Skeletal muscle cell (primary cell): ENCODE measurements at regions not wholly inside any gene's neighbourhood (a gene's known extent, or its start where the extent isn't known, plus 50 kb on each side); places are given as distances from the start of the nearest gene placed in this dataset.
"Not testable (repeated sequence)": the region's sequence is repeated elsewhere in the genome, so short reads cannot be mapped to it uniquely, and the experiment has no call there.

Experiments
- DNase-seq: peaks from one replicate; pipeline ENCODE4 v3.0.0-alpha.2; 2010; ENCODE audit warnings: low read depth
- H3K4me3 ChIP-seq: 2 replicates; pipeline ENCODE4 v1.5.1; 2011; ENCODE audit warnings: low read depth, mild to moderate bottlenecking, control low read depth, low read length, moderate library complexity

DNA sequence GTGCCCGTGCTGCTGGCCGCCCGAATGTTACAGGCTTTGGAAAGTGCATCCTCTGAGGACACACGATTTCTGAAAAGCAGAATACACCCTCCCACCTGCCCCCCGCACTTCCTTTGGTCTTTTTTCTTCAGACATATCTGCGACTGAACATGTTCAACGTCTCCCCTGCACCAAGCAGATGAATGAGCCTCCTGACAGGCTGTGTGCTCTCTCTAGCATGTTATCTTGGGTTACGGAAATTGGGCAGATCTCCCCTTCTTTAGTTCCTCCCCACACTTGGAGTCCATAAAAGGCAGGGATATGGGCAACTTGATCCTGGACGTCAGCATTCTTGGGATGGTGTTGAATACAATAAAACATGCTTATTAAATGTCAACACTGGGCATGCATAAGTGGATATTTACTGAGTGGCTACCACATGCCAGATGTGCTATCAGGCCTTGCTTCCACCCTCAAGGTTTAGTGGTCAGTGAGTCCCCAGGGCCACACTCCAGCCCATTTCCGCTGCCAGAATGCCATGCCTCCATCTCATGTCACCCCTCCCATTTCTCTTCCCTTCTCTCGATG, 130.4 kb downstream of the TRIM43 start:
- DNase-seq = no peak
- no peak overlapping the region for H3K4me3 ChIP-seq

DNA sequence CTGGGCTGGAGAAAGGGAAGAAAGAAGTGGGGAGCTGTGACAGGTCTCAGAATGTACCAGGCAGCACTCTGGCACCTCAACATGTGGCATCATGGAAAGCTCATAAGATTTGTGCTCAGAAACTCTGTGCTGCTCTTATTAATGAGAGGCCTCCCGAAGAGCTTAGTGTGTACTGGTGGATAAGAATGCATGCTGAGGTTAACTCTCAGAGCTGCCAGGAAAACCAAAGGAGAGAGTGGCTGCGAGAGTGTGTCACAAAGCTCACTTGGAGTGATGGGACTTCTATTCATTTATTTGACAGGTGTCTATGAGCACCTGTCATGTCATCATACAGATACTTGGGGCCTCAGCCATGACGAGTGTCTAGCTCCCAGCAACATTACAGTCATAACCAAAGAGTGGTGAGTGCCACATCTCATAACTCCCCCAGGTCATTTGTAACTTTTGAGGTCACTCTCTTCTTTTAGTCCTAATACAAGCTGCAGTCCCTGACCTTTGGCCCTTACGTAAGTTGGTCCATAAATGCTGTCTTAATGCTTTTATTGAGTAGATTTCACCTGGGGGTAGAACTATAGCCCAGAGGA, 131.9 kb downstream of the TRIM43 start:
- not testable (repeated sequence) for DNase-seq, H3K4me3 ChIP-seq

DNA sequence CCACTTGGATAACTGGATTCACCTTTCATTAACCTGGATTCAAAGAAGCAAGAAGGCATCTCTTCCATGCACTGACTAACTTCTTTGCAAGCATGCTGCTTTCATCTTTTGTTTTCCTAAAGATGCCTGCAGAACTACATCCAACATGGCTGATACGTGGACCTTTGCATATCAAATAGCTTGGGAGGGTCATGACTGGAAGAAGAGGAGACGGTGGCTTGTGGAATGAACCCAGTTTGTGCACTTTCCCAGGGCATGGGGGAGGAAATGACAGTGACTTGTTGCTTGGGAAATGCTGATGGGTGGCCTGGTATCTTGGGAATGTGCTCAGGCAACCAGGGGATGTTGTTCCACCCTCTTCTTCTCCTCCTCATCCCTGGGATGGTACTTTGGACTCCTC, 133.4 kb downstream of the TRIM43 start:
- DNase-seq, H3K4me3 ChIP-seq: not testable (repeated sequence)

DNA sequence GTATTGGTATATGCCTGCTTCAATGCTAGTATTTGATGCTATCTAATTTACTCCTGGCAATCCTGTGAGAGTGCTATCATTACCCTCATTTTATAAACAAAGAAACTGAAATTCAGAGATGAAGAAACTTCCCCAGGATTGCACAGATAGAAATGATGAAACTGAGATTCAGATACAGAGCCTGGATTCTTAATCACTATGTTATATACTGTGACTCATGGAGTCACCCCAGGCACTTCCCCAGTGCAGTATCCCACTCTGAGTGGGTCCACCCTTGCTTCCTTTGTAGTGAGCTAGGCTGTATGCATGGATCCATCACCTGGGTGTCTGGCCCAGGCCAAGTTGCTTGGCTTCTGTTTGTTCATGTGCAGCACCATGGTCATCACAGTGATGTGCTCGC, 133.9 kb downstream of the TRIM43 start:
- not testable (repeated sequence) for DNase-seq

DNA sequence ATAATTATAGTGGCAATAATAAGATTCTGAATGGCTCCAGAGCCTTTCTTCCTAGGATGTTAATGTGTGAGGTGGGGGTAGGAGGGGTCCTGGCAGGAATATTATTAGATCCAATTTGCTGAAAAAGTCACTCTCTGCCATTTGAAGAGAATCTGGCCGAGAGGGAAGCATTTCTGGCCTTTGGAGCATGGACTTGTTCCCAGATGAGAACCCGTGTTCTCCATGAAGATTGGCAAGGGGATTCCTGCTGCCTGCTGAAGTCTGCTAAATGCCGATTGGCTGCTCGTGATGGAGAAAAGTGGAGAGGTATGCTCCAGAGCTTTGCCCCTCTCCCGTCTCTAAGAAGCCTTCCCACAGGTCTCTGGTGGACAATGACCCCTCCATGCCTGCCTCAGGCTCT, 135.6 kb downstream of the TRIM43 start:
- H3K4me3 ChIP-seq, DNase-seq: not testable (repeated sequence)

More for the DNA sequence above, 133.9 kb downstream of the TRIM43 start:
- H3K4me3 ChIP-seq = not testable (repeated sequence)

DNA sequence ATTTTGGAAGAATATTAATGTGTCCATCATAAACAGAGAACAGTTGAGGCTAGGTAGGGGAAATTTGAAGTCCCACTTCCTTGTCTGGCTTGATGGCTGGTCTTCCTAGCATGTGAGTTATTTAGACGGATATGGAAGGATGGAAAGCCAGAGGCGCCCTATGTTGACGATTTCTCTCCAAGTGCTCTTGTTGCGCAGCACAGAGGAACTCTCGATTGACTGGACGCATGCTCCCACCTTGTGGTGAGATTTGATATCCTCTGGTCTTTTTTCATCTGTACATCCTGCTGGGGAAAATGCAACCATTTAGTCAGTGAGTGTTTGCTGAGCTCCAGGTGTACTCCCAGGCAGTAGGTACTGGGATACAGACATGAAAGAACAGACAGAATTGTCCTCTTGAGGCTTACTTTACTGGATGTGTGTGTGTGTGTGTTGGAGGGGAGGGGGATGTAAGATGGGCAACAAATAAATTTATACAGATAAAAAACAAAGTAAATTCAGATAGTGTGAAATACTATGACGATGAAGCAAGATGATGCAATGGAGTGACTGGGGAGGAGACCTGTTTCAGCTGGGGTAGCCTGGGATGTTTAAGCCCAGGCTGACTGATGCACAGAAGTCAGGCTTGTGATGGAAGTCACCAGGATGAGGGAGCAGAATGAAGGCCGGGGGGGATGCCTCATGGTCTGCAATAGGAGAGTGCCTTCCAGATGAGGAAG, 137.2 kb downstream of the TRIM43 start:
- peak; percentile 62 for DNase-seq
- H3K4me3 ChIP-seq = no peak overlapping the region

DNA sequence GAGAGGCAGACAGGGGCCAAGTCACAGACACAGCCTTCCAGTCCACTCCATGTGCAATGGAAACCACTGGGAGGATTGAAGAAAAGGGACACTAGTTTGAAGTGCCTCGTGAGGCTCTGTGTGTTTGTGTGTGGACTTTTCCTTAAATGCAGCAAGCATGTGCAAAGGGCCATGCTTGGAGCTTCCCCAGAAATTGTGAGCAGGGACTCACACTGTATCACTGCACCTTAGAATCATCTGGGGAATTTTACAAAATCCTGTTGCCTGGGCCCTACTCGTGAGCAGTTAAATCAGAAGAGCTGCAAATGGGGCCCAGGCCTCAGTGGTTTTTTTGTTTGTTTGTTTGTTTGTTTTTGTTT, 137.8 kb downstream of the TRIM43 start:
- DNase-seq = no peak
- H3K4me3 ChIP-seq = no peak overlapping the region

DNA sequence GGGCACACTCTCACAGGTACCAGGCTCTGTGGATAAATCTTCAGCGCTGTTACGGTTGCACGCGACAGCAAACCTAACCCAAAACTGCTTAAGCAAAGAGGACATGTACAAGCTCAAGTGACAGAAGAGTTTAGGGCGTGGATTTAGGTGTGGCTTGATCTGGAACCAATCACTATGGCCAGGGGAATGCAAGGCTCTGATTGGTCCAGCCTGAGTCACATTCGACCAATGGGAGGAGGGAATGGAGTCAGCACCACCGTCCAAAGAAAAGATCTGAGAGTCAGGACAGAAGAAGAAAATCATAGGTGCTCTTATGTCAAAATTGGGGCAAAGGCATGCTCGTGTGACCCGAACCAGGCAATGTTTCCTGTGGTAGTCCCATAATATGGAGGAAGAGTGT, 139.0 kb downstream of the TRIM43 start:
- H3K4me3 ChIP-seq = no peak overlapping the region
- DNase-seq = no peak

DNA sequence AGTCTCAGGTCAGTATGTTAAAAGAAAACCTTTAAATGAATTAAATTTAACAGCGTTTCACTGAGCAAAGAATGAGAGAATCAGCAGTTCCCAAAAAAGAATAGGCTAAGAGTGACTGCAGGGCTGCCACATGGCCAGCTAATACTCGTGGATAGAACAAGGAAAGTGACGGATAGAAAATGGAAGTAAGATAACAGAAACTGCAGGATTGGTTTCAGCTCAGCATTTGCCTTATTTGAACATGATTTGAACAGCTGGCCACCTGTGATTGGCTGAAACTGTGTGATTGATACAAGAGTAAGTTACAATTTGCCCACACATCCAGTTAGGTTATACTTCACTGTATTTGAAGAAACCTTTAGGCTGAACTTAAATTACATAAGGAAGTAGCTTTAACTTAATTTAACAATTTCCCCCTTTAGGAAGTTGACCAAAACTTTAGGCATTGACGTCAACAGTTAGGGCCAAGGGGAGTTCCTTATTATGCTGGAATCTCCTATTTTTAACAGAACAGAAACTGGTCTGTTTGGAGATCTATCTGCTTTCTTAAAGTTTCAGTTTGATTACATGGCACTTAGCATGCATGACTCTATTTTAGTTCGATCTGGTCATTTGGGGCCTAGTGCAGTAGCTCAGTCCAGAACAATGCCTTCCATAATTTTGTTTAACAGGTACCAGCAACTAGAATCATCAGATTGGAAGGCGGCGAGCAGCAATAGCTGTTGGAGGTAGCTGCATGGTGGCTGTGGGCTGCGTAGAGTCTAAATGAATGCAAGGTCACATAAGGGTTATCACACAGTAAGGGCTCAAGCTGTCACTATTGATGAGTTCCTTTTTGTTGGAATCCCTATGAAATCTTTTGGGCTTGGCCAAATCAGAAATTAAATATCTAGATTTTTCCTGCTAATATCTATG, 143.4 kb downstream of the TRIM43 start:
- H3K4me3 ChIP-seq = no peak overlapping the region
- DNase-seq = no peak

DNA sequence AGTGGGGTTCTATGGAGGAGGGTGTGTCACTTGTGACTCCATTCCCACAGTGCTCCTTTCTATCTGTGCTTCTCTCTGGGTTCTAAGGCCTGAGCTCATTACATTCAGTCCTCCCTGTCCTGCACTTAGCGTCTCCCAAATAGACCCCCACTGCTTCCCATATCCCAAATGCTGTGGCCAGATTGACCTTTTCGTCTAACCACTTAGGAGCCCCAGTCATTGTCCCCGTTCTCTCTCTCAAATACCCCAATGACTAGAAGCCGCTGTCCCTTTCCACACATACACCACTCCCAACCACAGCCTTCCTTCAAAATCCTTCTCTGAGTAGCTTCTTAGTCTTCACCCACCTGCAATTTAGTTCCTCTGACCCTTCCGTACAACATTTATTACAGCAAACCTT, 146.5 kb downstream of the TRIM43 start:
- DNase-seq = no peak
- H3K4me3 ChIP-seq = no peak overlapping the region

DNA sequence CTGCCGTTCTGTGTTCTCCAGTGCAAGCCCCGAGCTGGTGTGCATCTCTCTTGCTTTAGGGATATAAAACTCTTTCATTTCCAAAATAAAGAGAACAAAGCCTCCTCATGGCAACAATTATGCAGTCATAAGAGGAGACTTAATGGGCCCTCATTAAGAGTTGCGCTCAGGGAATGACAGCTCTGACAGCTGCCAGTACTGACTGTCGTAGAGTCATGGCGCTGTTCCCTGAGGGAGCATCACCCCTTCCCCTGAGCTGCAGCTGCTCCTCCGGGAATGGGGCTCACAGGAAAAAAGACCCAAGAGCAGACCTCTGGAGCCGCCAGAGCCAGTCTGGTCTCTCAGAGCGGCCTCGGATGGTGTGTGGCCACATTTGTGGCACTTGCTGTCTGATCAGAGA, 160.3 kb downstream of the TRIM43 start:
- not testable (repeated sequence) for H3K4me3 ChIP-seq, DNase-seq

DNA sequence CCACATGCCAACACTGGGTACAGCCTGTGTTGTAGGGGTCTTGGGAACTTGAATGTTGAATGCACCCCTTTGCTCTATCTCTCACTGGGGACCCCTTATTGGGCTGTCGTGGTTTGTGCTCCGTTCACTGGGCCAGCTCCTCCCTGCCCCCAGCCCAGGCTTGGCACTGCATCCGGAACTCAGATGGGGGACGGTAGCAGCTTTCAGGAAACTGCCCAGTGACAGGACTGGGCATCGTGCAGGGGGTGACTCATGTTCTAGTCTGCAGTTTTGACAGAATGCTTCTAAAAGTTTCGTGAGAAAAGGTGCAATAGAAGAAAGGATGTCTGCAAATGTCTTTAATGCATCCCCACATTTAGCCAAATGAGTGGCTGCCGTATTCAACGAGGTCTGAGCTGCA, 162.0 kb downstream of the TRIM43 start:
- H3K4me3 ChIP-seq, DNase-seq: not testable (repeated sequence)

DNA sequence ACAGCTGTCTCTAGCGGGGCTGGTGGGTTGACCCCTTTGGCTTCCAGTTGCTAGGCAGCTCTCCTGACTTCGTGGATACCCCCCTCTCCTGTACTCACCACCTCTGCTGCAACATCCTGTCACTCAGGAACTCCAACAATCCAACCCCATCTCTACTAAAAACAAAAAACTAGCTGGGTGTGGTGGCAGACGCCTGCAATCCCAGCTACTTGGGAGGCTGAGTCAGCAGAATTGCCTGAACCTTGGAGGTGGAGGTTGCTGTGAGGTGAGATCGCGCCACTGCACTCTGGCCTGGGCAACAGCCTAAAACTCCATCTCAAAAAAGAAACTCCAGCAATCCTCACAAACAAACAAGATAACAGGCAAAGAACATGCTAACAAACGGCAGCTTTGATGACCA, 162.4 kb downstream of the TRIM43 start:
- not testable (repeated sequence) for DNase-seq, H3K4me3 ChIP-seq

DNA sequence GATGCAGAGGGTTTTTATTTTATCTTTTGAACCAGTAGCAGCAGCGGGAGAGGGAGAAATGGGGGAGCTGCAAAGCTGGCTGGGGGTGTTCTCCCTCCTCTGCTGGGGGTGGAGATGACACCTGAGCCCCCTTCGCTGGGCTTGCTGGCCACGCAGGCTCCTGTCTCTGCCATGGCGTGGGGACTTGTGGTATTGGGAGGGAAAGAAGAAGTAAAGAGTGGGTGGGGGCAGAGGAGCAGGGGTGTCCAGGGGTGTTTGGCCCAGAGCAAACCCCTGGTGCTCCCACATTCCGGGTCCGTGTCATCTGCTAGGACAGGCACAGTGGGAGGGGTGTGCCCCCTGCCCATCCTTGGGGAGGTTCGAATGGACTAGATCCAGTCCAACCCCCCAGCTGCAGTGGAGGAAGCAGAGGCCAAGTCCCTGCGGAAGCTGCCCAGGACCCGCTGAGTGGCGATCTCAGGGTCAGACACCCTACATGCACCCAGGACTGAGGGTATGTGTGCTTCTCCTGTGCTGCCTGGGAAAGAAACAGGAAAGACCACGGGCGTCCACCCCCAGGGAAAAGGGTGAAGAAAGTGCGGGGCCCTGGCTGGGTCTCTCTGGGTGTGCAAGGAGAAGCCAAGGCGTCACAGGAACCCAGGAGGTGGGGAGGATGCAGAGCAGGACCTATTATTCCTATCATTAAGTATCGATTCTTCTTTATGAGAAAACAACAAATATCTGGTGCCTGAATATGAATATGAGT, 163.2 kb downstream of the TRIM43 start:
- not testable (repeated sequence) for H3K4me3 ChIP-seq, DNase-seq

DNA sequence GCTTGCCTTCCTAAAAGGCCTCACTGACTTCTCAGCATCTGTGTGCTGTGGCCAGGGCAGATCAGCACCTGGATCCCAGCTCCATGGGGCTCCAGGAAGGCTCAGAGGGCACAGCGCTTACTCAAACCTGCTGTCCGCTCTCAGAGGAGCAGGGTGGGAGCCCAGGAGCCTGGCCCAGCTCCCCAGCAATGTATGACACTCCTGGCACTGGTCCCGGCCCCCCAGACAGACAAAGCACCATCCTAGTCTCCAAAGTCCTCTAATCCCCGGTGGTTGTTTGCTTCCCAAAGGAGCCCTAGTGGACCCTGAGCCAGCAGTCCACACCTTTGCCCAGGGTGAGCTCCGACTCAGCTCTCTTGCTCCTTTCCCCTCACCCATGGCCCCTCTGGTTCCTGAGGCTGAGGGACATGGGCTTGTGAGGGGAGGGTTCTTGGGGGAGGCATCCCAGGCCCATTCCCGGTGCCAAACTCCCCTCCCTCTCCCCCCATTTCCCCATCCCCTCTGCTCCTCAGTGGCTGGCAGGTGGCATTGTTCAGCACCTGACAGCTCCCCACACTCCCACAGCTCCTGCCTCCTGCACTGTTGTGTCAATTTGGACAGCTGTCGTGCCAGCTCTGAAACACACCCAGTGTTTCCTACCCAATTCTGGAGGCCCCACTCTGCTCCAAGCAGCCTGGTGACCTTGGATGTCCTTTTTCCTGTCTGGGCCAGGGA, 164.3 kb downstream of the TRIM43 start:
- DNase-seq = not testable (repeated sequence)

DNA sequence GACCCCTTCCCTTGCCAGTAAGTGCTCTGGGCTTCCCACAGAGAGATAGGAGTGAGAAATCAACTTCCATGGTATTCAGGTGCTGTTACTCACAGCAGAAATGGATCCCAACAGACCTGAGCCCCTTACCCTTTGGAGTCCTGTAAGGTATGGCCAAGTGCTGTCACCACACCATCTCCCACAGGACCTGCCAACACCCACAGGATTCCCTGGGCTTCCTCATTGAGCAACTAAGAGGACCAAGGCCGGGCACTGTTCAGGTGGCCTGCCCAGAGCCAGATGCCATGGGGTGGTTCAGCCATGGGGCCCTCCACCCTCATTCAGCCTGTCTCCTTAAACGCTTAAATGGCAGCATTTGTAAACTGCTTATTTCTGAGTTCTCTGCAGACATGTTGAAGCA, 166.2 kb downstream of the TRIM43 start:
- H3K4me3 ChIP-seq = no peak overlapping the region
- no peak for DNase-seq

More for the DNA sequence above, 164.3 kb downstream of the TRIM43 start:
- not testable (repeated sequence) for H3K4me3 ChIP-seq

DNA sequence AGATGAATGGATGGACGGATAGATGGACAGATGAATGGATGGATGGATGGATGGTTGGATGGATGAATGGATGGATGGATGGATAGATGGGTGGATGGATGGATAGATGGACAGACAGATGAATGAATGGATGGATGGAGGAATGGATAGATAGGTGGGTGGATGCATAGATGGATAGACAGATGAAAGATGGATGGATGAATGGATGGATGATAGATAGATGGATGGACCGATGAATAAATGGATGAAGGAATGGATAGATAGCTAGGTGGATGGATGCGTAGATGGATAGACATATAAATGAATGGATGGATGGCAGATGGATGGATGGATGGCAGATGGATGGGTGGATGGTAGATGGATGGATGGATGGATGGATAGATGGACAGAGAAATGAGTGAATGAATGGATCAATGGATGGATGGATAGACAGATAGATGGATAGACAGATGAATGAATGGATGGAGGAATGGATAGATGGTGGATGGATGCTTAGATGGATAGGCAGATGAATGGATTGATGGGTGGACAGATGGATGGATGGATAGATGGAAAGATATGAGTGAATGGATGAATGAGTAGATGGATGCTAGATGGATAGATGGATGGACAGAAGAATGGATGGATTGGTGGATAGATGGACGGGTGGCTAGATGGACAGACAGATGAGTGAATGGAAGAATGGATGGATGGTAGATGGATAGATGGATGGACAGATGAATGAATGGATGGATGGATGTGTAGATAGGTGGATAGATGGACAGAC, 167.9 kb downstream of the TRIM43 start:
- DNase-seq = no peak
- no peak overlapping the region for H3K4me3 ChIP-seq
